ENCODE measurements at regions not wholly inside any gene's neighbourhood (a gene's known extent, or its start where the extent isn't known, plus 50 kb on each side); places are given as distances from the start of the nearest gene placed in this dataset.

DNA sequence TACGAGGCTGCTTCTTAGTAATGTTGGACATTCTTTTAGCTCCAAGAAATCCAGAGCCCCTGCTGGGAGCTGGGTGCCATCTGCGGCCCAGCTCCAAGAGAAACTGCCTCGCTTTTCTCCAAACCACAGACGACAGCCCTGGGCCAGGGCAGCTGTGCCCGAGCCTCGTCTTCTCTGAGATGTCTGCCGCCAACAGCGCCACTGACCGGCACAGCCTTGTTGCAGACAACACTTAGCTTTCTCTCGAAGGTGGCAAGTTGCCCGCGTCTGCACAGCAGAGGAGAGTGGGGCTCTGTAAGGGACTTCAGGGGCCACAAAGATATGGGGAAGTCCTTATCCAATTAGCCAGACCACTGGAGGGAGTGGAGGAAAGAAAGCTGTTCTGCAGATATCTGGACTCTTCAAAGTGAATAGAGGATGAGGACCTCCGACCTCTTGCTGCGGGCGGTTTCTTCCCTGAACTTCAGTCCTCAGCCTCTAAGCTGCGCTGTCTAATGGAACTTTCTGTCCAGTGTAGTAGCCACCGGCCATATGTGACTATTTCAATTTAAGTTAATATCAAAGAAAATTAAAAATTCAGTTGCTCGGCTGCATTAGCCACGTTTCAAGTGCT, 63.9 kb upstream of the DISP3 start:
- no peak for DNase-seq

DNA sequence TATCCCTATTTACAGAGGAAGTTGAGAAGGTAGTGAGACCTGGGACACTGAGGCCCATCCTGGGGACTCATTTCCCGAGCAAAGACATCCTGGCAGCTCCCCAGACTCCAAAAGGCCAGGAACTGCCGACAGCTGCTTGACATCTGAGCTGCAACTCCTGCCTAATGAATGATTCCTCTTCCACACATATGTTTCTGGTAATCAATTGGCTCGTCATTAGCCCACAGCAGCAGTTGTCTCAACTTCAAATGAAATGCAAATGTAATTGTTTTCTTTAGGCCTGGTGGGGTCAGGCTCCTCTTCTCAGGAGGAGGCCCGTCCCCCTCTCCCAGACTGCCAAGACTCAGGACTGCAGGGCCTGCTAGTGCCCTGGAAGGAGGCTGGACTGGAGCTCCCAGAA, 61.8 kb upstream of the DISP3 start:
- no peak for DNase-seq

DNA sequence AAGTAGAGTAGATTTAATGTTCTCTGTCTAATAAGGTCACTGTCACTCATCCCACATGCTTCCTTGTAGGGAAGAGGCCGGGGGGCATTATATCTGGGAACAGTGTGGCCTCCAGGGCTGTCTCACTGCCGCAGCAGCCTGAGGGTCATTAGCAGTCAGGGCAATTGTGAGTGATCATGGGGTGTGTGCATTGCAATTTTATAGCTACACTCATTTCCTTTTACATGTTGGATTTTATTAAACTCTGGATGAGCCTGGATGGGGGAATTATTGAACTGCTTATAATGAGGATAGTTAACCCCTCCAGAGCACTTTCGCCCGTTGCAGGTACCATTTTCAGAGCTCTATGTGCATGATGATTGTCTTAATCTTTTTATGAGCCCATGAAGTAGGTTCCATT, 60.9 kb upstream of the DISP3 start:
- no peak for DNase-seq

DNA sequence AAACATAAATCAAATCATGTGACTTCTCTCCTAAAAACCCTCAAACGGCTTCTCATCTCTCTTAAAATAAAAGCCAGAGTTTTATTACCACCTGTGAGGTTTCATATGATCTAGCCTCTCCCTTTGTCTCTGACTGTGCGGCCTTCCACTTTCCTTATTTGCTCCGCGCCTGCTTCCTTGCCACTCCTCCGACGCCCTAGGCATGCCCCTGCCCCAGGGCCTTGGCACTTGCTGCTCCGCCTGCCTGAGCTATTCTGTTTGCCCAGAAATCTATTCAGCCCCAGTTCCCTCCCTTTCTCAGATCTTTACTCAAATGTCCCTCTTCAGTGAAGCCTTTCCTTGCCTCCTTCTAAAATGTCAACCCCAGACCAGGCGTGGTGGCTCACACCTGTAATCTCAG, 57.5 kb upstream of the DISP3 start:
- no peak for DNase-seq

DNA sequence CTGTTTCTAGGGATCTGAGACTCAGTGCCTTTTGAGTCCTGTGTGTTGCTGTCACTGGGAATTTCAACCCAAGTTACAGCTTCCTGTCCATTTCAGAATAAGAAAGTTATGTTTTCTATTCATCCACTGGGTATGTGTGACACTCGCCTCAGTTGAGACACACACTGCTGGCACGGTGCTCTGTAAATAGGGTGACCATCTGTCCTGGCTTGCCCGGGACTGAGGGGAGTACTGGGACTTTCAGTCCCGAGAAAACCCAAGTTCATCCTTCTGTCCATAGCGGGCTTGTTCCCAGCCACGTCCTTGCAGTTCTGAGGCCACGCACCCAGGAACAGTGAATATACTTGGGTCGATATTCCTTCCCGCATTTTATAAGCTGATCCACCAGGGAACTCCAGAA, 56.3 kb upstream of the DISP3 start:
- no peak for DNase-seq

DNA sequence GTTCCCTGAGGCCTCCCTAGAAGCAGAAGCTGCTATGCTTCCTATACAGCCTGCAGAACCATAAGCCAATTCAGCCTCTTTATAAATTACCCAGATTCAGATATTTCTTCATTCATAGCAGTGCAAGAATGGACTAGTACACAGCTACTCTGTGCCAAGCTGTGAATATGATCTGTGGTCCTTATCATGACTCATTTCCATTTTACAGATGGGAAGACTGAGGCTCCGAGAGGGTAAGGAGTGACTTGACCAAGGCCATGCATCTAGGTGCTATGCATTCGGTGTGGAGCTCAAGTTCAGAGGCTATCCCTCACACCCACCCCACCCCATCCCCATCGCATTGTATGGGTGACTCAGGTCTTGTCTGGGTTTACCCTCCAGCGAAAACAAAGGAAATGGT, 52.3 kb upstream of the DISP3 start:
- no peak for DNase-seq

DNA sequence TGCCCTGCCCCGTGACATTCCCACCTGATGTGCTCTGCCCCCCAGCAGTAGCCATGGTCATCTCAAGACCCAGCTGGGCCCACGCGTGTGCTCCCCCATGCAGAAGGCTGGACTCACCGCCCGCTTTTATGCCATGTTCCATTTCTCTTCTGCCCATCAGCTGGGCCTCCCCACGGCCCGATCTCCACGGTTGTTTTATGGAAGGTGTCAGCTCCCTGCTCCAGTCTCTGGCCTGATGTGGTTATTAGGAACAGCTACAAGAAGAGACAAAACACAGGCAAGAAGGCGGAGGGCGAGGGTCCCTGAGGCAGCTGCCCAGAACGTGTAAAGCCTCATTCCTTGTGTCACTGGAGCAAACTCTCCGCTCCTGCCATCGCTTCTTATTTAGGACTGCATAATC, 50.2 kb upstream of the DISP3 start:
- no peak for DNase-seq
